ENCODE measurements at regions not wholly inside any gene's neighbourhood (a gene's known extent, or its start where the extent isn't known, plus 50 kb on each side); places are given as distances from the start of the nearest gene placed in this dataset.

DNA sequence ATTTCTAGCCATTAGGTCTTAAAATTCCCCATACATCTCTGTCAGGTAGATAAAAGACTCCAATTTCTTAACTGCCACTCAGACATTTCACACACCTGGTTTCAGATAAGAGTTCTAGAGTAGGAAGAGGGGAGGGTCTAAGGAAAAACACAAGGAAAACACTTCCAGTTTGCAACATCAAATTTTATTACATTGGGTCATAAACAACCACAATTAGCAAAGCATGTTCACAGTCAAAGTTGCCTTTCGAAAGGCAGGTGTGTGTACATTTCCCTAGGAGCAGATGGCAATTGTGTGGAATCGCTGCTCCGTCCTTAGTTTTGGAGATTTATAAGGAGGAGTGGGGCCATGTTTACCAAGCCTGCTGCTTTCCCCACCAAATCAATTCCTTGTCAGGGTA is 120.8 kb downstream of the DMRT2 start:
- Histone ChIP-seq H3K4me1 (ENCODE audit: control insufficient read depth in 1 of 2, insufficient read depth in 2 of 2, low read depth in 1 of 2, low read length in 1 of 2) (no peaks in the 10 kb centered on the region), H3K27me3 (ENCODE audit: insufficient read depth) (no peaks in the 10 kb centered on the region), H3K79me2 (ENCODE audit: insufficient read depth) (no peaks in the 10 kb centered on the region), H4K20me1 (ENCODE audit: insufficient read depth) (no peaks in the 10 kb centered on the region), H3K27ac (ENCODE audit: low read depth in 2 of 2, low read length in 1 of 2) (no peak overlapping the region), H3K9me3 (no peaks in the 10 kb centered on the region), H2AFZ (ENCODE audit: low read depth) (no peak overlapping the region), H3K4me2 (no peak overlapping the region), H3K9ac (no peak overlapping the region), H3K4me3 (ENCODE audit: low read depth in 2 of 2, low read length in 1 of 2) (no peak overlapping the region), H3K9me2 (no peaks in the 10 kb centered on the region), H3F3A (replicated peaks; ENCODE audit: insufficient read depth) (no peaks in the 10 kb centered on the region), H3K36me3 (replicated peaks in 1 of 2; ENCODE audit: control insufficient read depth in 1 of 2, insufficient read depth in 2 of 2, low read length in 1 of 2) (no peaks in the 10 kb centered on the region)
- ChIA-PET POLR2A (no interaction called here), CTCF (no interaction called here)
- DNase-seq: no peak
- 4% methylated on average over 3 of the region's 3 CpGs for WGBS (ENCODE audit: low lambda C conversion rate)
- TF ChIP-seq EZH2phosphoT487 (IDR thresholded peaks at IDR 0.05; ENCODE audit: borderline replicate concordance, low read depth) (no peak), MEF2A (IDR thresholded peaks at IDR 0.05; ENCODE audit: borderline replicate concordance, low read depth) (no peak), NFIC (IDR thresholded peaks at IDR 0.05; ENCODE audit: borderline replicate concordance) (no peak), GATA2 (CRISPR knock-in tag; IDR thresholded peaks at IDR 0.05) (no peak), RCOR1 (IDR thresholded peaks at IDR 0.05; ENCODE audit: low read length) (no peak), SMC3 (IDR thresholded peaks at IDR 0.05; ENCODE audit: low read depth, low read length) (no peak), JUND (IDR thresholded peaks at IDR 0.05) (no peak), TEAD4 (IDR thresholded peaks at IDR 0.05; ENCODE audit: borderline replicate concordance, insufficient read depth) (no peak), NRF1 (IDR thresholded peaks at IDR 0.05; ENCODE audit: low read depth, low read length) (no peak)
- TF ChIP-seq, protein P1, sequence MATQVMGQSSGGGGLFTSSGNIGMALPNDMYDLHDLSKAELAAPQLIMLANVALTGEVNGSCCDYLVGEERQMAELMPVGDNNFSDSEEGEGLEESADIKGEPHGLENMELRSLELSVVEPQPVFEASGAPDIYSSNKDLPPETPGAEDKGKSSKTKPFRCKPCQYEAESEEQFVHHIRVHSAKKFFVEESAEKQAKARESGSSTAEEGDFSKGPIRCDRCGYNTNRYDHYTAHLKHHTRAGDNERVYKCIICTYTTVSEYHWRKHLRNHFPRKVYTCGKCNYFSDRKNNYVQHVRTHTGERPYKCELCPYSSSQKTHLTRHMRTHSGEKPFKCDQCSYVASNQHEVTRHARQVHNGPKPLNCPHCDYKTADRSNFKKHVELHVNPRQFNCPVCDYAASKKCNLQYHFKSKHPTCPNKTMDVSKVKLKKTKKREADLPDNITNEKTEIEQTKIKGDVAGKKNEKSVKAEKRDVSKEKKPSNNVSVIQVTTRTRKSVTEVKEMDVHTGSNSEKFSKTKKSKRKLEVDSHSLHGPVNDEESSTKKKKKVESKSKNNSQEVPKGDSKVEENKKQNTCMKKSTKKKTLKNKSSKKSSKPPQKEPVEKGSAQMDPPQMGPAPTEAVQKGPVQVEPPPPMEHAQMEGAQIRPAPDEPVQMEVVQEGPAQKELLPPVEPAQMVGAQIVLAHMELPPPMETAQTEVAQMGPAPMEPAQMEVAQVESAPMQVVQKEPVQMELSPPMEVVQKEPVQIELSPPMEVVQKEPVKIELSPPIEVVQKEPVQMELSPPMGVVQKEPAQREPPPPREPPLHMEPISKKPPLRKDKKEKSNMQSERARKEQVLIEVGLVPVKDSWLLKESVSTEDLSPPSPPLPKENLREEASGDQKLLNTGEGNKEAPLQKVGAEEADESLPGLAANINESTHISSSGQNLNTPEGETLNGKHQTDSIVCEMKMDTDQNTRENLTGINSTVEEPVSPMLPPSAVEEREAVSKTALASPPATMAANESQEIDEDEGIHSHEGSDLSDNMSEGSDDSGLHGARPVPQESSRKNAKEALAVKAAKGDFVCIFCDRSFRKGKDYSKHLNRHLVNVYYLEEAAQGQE (IDR thresholded peaks at IDR 0.05; ENCODE audit: low read depth, low read length): no peak
- TF ChIP-seq, protein P2, sequence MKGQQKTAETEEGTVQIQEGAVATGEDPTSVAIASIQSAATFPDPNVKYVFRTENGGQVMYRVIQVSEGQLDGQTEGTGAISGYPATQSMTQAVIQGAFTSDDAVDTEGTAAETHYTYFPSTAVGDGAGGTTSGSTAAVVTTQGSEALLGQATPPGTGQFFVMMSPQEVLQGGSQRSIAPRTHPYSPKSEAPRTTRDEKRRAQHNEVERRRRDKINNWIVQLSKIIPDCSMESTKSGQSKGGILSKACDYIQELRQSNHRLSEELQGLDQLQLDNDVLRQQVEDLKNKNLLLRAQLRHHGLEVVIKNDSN (IDR thresholded peaks at IDR 0.05; ENCODE audit: borderline replicate concordance, low read depth): no peak
- TF ChIP-seq, protein P3, sequence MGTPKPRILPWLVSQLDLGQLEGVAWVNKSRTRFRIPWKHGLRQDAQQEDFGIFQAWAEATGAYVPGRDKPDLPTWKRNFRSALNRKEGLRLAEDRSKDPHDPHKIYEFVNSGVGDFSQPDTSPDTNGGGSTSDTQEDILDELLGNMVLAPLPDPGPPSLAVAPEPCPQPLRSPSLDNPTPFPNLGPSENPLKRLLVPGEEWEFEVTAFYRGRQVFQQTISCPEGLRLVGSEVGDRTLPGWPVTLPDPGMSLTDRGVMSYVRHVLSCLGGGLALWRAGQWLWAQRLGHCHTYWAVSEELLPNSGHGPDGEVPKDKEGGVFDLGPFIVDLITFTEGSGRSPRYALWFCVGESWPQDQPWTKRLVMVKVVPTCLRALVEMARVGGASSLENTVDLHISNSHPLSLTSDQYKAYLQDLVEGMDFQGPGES (IDR thresholded peaks at IDR 0.05; ENCODE audit: low read depth, low read length): no peak

GRCh38 chr9:1171546-1171945 is 121.4 kb downstream of the DMRT2 start:
- POLR2A ChIA-PET: no interaction called here
- H3F3A ChIP-seq (replicated peaks; ENCODE audit: insufficient read depth): no peaks in the 10 kb centered on the region
- TF ChIP-seq EP300 (IDR thresholded peaks at IDR 0.05; ENCODE audit: borderline replicate concordance in 1 of 2, low read depth in 1 of 2, low read length in 1 of 2) (no peak), GABPA (IDR thresholded peaks at IDR 0.05; ENCODE audit: low read depth) (no peak), FOXJ3 (CRISPR knock-in tag; IDR thresholded peaks at IDR 0.05) (no peak)
- no peak overlapping the region for H3K9ac ChIP-seq
- 8% methylated on average over 5 of the region's 5 CpGs for WGBS (ENCODE audit: low lambda C conversion rate)
- no peak for DNase-seq
- no peak overlapping the region for H3K27ac ChIP-seq (ENCODE audit: low read depth in 2 of 2, low read length in 1 of 2)
- H3K4me3 ChIP-seq (ENCODE audit: low read depth in 2 of 2, low read length in 1 of 2): no peak overlapping the region
- H4K20me1 ChIP-seq (ENCODE audit: insufficient read depth): no peaks in the 10 kb centered on the region
- no peaks in the 10 kb centered on the region for H3K9me2 ChIP-seq
- H3K9me3 ChIP-seq: no peaks in the 10 kb centered on the region
- no peak overlapping the region for H2AFZ ChIP-seq (ENCODE audit: low read depth)
- H3K27me3 ChIP-seq (ENCODE audit: insufficient read depth): no peaks in the 10 kb centered on the region
- no peaks in the 10 kb centered on the region for H3K36me3 ChIP-seq (replicated peaks in 1 of 2; ENCODE audit: control insufficient read depth in 1 of 2, insufficient read depth in 2 of 2, low read length in 1 of 2)
- no peaks in the 10 kb centered on the region for H3K79me2 ChIP-seq (ENCODE audit: insufficient read depth)
- CTCF ChIA-PET: interaction anchor here (0.6 kb wide), 1 partner anchor 931 kb away, joined by 3 read pairs; no protein-coding TSS in a partner anchor
- H3K4me2 ChIP-seq: no peak overlapping the region
- H3K4me1 ChIP-seq (ENCODE audit: control insufficient read depth in 1 of 2, insufficient read depth in 2 of 2, low read depth in 1 of 2, low read length in 1 of 2): no peaks in the 10 kb centered on the region
